MM.1S (cell line): ENCODE measurements at regions not wholly inside any gene's neighbourhood (a gene's known extent, or its start where the extent isn't known, plus 50 kb on each side); places are given as distances from the start of the nearest gene placed in this dataset.

ENCODE experiments used
- DNase-seq: peaks from one replicate; pipeline ENCODE4 v3.0.0-alpha.2; 2015
- H2AFZ ChIP-seq: fragments of 300-600 bp; sonication (generic); 2 replicates; pipeline ENCODE4 v1.6.0; 2016; ENCODE audit warnings: antibody characterized with exemption, low read length
- H3F3A ChIP-seq: fragments of 300-600 bp; sonication (generic); 2 replicates; pipeline ENCODE4 v1.6.1; 2016; ENCODE audit warnings: mild to moderate bottlenecking, antibody characterized with exemption, low read length, moderate library complexity, mixed read lengths; ENCODE audit not compliant: insufficient read depth
- H3K27ac ChIP-seq: fragments of 300-600 bp; sonication (generic); 2 replicates; pipeline ENCODE4 v1.5.1; 2016; ENCODE audit warnings: mild to moderate bottlenecking, low read length
- H3K27me3 ChIP-seq: fragments of 300-600 bp; sonication (generic); replicated peaks from 2 replicates; pipeline ENCODE4 v1.6.0; 2016; ENCODE audit warnings: low read length; ENCODE audit not compliant: insufficient read depth
- H3K36me3 ChIP-seq: fragments of 300-600 bp; sonication (generic); replicated peaks from 2 replicates; pipeline ENCODE4 v1.6.1; 2016; ENCODE audit warnings: mild to moderate bottlenecking, low read length, mixed read lengths; ENCODE audit not compliant: insufficient read depth
- H3K4me1 ChIP-seq: fragments of 300-600 bp; sonication (generic); 2 replicates; pipeline ENCODE4 v1.6.1; 2016; ENCODE audit warnings: low read length, mixed read lengths
- H3K4me2 ChIP-seq: fragments of 300-600 bp; sonication (generic); 2 replicates; pipeline ENCODE4 v1.6.0; 2016; ENCODE audit warnings: low read depth, low read length
- H3K4me3 ChIP-seq: fragments of 300-600 bp; sonication (generic); 2 replicates; pipeline ENCODE4 v1.5.1; 2016; ENCODE audit warnings: low read length, mixed read lengths
- H3K79me2 ChIP-seq: fragments of 300-600 bp; sonication (generic); 2 replicates; pipeline ENCODE4 v1.6.1; 2016; ENCODE audit warnings: mixed run types, low read length, mixed read lengths
- H3K9ac ChIP-seq: fragments of 300-600 bp; sonication (generic); 2 replicates; pipeline ENCODE4 v1.6.1; 2016; ENCODE audit warnings: low read length, mixed read lengths
- H3K9me2 ChIP-seq: fragments of 300-600 bp; sonication (generic); replicated peaks from 2 replicates; pipeline ENCODE4 v1.6.1; 2016; ENCODE audit warnings: mild to moderate bottlenecking, low read length, mixed read lengths; ENCODE audit not compliant: insufficient read depth
- H3K9me3 ChIP-seq: fragments of 300-600 bp; sonication (generic); replicated peaks from 2 replicates; pipeline ENCODE4 v1.6.1; 2016; ENCODE audit warnings: mild to moderate bottlenecking, low read length, mixed read lengths; ENCODE audit not compliant: insufficient read depth
- H4K20me1 ChIP-seq: fragments of 300-600 bp; sonication (generic); 2 replicates; pipeline ENCODE4 v1.6.1; 2016; ENCODE audit warnings: mild to moderate bottlenecking, low read length, moderate library complexity, mixed read lengths; ENCODE audit not compliant: insufficient read depth
- EZH2 ChIP-seq: fragments of 300-600 bp; sonication (generic); optimal IDR thresholded peaks from 2 replicates; pipeline ENCODE3; 2017; ENCODE audit warnings: low read depth, mild to moderate bottlenecking, antibody characterized with exemption, low read length, mixed read lengths
- EZH2phosphoT487 ChIP-seq: fragments of 300-600 bp; sonication (generic); IDR thresholded peaks from 2 replicates; pipeline ENCODE4 v1.6.1; 2018; ENCODE audit warnings: antibody characterized with exemption, low read length
- TF ChIP-seq, protein P1 (sequence below): fragments of 300-600 bp; sonication (generic); IDR thresholded peaks from 2 replicates; pipeline ENCODE4 v1.5.1; 2016; ENCODE audit warnings: antibody characterized with exemption, low read length, mixed read lengths

DNA sequence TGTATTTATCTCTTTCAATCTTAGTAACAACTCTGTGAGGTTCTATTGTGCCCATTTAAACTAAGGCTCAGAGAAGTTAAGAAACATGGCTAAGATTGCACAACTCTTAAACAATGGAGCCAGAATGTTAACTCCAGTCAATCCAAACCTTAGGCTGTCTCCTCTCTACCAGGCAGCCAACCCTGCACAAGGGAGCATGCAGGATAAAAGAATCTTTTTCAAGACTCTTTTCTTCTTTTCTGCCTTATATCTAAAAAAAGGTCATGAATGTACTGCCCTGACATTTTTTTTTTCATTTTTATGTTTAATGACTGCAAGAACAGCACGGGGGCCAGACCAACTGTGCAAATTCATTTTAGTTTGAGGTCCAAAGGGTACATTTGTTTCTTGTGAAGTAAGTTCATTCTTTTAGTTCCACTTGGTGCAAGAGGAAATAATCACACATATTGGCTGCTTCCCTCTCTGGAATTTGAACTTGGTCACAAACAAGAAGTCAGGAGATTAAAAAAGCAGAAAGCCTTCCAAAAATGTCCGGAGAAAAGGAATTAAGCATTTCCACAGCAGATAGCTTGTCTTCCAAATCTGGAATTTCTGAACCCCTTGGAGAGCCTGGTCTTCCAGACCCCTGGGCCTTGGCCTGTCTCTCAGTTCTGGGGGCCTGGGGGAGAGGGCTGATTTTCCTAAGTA lies 96.0 kb upstream of the RIOK3 start:
- Histone ChIP-seq H4K20me1 (no peaks in the 10 kb centered on the region), H3K36me3 (no peaks in the 10 kb centered on the region), H3K4me1 (peaks cover 22% of the 10 kb centered on the region), H3K4me2 (no peak overlapping the region), H3F3A (peaks cover 14% of the 10 kb centered on the region), H3K4me3 (no peak overlapping the region), H2AFZ (no peak overlapping the region), H3K79me2 (no peaks in the 10 kb centered on the region; the same call in 1 of the 2 replicates), H3K9me3 (no peaks in the 10 kb centered on the region), H3K9ac (no peak overlapping the region), H3K27ac (no peak overlapping the region), H3K27me3 (no peaks in the 10 kb centered on the region), H3K9me2 (no peaks in the 10 kb centered on the region)
- TF ChIP-seq EZH2phosphoT487: no peak
- DNase-seq: no peak

DNA sequence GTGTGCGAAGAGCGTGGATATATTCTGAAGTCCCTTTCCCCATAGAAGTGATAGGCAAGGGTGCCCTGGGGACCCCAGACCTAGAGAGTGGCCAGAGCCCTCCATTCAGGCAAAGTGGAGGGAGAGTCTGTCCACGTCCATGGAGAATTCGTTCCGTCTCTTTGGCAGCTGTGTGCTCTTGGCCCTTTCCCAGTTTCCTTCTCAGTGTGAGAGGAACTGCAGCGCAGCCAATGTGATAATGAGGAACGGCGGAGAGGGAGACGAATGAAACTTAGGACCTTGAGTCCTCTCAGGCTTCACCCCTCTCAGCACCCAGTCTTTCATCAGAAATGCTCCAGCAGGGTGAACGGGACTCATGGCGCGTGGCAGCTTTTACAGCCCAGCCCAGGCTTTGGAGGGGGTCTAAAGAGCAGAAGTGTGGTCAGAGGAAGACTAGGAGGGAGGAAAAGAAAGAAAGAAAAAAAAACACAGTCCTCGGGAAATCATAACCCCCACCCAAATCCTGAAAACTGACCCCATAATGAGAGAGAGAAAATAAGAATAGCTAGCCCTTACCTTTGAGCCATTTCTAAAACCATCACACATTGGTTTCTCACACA lies 95.0 kb upstream of the RIOK3 start:
- Histone ChIP-seq H3K27ac (peak overlapping the region; percentile 92), H2AFZ (peak overlapping the region; percentile 60), H3K9me3 (no peaks in the 10 kb centered on the region), H3F3A (peaks cover 14% of the 10 kb centered on the region), H3K79me2 (no peaks in the 10 kb centered on the region; the same call in 1 of the 2 replicates), H3K27me3 (no peaks in the 10 kb centered on the region), H3K4me2 (peak overlapping the region; percentile 86), H3K36me3 (no peaks in the 10 kb centered on the region), H3K9me2 (no peaks in the 10 kb centered on the region), H3K9ac (peak overlapping the region; percentile 62), H3K4me3 (peak overlapping the region; percentile 39), H4K20me1 (no peaks in the 10 kb centered on the region), H3K4me1 (peaks cover 22% of the 10 kb centered on the region)
- DNase-seq: no peak
- TF ChIP-seq, protein P1, sequence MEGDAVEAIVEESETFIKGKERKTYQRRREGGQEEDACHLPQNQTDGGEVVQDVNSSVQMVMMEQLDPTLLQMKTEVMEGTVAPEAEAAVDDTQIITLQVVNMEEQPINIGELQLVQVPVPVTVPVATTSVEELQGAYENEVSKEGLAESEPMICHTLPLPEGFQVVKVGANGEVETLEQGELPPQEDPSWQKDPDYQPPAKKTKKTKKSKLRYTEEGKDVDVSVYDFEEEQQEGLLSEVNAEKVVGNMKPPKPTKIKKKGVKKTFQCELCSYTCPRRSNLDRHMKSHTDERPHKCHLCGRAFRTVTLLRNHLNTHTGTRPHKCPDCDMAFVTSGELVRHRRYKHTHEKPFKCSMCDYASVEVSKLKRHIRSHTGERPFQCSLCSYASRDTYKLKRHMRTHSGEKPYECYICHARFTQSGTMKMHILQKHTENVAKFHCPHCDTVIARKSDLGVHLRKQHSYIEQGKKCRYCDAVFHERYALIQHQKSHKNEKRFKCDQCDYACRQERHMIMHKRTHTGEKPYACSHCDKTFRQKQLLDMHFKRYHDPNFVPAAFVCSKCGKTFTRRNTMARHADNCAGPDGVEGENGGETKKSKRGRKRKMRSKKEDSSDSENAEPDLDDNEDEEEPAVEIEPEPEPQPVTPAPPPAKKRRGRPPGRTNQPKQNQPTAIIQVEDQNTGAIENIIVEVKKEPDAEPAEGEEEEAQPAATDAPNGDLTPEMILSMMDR: no peak
- TF ChIP-seq EZH2phosphoT487 (no peak), EZH2 (no peak)

DNA sequence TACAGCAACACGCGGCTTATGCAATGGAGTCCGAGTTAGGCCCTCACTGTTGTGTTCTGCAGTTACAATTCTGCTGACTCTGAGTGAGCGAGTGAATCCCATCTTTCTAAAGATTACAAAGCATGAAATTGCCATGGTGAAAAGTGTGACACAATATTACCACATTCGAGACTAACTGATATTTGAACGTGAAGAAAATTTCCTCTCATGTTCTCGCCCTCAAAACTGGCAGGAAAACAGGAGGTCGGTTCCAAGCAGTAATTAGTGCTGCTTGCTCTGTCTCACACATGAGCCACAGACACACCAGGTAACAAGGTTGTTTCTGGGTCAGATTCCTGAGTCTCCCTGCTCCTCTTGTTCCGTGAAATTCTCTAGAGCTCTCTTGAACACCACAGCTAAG lies 93.7 kb upstream of the RIOK3 start:
- H3F3A ChIP-seq: peaks cover 14% of the 10 kb centered on the region
- no peaks in the 10 kb centered on the region for H3K27me3 ChIP-seq
- no peak overlapping the region for H3K4me2 ChIP-seq
- H3K27ac ChIP-seq: peak overlapping the region; percentile 92; the same call in 1 of the 2 replicates
- no peaks in the 10 kb centered on the region for H3K9me2 ChIP-seq
- H4K20me1 ChIP-seq: no peaks in the 10 kb centered on the region
- peaks cover 18% of the 10 kb centered on the region for H3K4me1 ChIP-seq
- no peak for DNase-seq
- no peaks in the 10 kb centered on the region for H3K9me3 ChIP-seq
- no peak for TF ChIP-seq EZH2
- TF ChIP-seq, protein P1: no peak
- no peak for TF ChIP-seq EZH2phosphoT487
- H3K36me3 ChIP-seq: no peaks in the 10 kb centered on the region
- no peak overlapping the region for H3K9ac ChIP-seq
- no peak overlapping the region for H3K4me3 ChIP-seq
- no peak overlapping the region for H2AFZ ChIP-seq
- H3K79me2 ChIP-seq: no peaks in the 10 kb centered on the region; the same call in 1 of the 2 replicates
